ENCODE measurements at regions not wholly inside any gene's neighbourhood (a gene's known extent, or its start where the extent isn't known, plus 50 kb on each side); places are given as distances from the start of the nearest gene placed in this dataset.

- TF ChIP-seq POLR2AphosphoS5 (IDR thresholded peaks at IDR 0.05; ENCODE audit: insufficient read depth in 1 of 2, low read depth in 1 of 2) (no peak), CTCF (IDR thresholded peaks at IDR 0.05) (no peak)
These were observed 92.2 kb upstream of the CDH9 start for GRCh38 chr5:27130587-27130986.
